ENCODE measurements at regions not wholly inside any gene's neighbourhood (a gene's known extent, or its start where the extent isn't known, plus 50 kb on each side); places are given as distances from the start of the nearest gene placed in this dataset.

DNA sequence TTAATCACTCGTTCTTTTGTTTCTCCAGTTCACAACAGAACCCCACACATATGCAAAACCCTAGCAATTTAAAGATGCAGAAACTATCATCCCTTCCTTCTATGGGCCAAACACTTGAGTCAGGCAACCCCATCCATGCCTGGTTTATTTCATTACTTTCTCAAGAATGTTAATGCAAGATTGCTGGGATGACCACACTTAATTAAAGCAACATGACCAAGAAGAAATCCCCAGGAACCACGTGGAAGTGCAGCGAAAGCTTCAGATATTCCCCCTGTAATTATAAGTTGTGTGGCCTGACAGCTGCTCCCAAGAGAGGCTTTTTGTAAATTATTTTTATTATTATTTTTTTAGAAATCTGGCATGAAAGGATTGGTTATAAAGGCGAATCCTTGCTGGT is 246.2 kb upstream of the ID2 start:
- no peak overlapping the region for H3K4me3 ChIP-seq (replicated peaks in 1 of 2; ENCODE audit: low read depth in 2 of 2, low read length in 2 of 2)
- TF ChIP-seq, protein P1, sequence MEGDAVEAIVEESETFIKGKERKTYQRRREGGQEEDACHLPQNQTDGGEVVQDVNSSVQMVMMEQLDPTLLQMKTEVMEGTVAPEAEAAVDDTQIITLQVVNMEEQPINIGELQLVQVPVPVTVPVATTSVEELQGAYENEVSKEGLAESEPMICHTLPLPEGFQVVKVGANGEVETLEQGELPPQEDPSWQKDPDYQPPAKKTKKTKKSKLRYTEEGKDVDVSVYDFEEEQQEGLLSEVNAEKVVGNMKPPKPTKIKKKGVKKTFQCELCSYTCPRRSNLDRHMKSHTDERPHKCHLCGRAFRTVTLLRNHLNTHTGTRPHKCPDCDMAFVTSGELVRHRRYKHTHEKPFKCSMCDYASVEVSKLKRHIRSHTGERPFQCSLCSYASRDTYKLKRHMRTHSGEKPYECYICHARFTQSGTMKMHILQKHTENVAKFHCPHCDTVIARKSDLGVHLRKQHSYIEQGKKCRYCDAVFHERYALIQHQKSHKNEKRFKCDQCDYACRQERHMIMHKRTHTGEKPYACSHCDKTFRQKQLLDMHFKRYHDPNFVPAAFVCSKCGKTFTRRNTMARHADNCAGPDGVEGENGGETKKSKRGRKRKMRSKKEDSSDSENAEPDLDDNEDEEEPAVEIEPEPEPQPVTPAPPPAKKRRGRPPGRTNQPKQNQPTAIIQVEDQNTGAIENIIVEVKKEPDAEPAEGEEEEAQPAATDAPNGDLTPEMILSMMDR (IDR thresholded peaks at IDR 0.05; ENCODE audit: low read depth, low read length): no peak
- no peak for DNase-seq (ENCODE audit: low read depth in 2 of 2)

DNA sequence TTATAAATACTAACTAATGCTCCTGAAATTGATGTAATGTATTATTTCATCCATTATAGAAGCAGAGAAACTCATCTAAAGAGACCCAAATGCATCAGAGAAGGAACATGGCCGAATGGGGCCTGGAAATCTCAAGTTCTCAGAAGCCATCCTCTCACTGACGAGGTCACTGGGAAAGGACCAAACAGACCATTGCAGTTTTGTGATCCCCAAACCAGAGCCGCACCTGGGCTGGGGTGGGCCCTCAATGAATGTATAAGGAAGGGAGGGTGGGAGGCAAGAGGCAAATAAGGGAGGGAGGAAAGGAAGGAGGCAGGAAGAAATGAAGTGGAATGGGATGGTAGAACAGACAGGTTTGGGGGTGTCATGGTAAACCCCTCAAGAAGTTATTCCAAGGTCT is 245.3 kb upstream of the ID2 start:
- DNase-seq (ENCODE audit: low read depth in 2 of 2): no peak
- H3K4me3 ChIP-seq (replicated peaks in 1 of 2; ENCODE audit: low read depth in 2 of 2, low read length in 2 of 2): no peak overlapping the region
- TF ChIP-seq, protein P1 (IDR thresholded peaks at IDR 0.05; ENCODE audit: low read depth, low read length): no peak

DNA sequence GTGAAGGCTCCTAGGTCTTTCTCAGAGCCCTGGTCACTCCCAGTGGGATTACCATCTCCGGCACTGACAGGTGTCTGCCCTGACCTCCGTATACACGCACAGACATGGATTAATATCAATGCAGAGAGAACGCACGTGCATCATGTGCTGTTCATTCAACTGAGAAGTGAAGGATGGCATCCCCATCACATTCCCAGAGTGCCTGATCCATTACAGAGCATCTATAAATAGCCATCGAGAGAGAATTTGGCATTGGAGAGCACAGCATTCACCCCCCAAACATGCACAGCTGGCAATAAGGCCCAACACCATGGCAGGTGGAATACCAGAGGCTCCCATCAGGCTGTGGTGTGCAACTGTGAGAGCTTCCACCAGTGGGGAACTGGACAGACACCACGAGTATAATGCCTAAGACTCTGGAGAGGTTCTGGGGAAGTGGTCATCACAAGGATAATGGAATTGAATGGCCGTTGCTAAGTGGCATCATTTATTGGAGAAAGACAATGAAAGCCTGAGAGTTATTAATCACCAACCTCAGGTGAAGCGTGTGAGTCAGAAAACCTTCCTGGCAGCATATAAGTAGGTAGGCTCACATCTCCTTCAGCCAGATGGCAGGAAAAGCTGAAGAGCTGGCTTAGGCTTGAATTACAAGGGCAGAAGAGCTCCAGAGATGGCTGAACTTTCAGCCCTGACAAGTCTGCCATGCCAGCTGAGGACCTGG is 244.5 kb upstream of the ID2 start:
- H3K4me3 ChIP-seq (replicated peaks in 1 of 2; ENCODE audit: low read depth in 2 of 2, low read length in 2 of 2): no peak overlapping the region
- TF ChIP-seq, protein P1 (IDR thresholded peaks at IDR 0.05; ENCODE audit: low read depth, low read length): no peak
- no peak for DNase-seq (ENCODE audit: low read depth in 2 of 2)

DNA sequence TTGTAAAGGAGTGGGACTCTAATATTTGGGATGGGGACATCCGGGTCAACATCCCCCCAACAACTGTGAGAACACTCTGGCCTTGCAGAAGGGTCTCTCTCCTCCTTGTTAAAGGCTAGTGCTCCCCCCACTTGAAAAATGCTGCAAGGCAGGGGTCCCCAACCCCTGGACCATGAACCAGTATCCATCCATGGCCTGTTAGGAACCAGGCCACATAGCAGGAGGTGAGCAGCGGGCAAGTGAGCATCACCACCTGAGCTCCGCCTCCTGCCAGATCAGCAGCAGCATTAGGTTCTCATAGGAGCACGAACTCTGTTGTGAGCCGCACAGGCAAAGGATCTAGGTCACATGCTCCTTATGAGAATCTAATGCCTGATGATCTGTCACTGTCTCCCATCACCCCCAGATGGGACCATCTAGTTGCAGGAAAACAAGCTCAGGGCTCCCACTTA is 243.9 kb upstream of the ID2 start:
- no peak overlapping the region for H3K4me3 ChIP-seq (replicated peaks in 1 of 2; ENCODE audit: low read depth in 2 of 2, low read length in 2 of 2)
- TF ChIP-seq, protein P1 (IDR thresholded peaks at IDR 0.05; ENCODE audit: low read depth, low read length): no peak
- no peak for DNase-seq (ENCODE audit: low read depth in 2 of 2)

DNA sequence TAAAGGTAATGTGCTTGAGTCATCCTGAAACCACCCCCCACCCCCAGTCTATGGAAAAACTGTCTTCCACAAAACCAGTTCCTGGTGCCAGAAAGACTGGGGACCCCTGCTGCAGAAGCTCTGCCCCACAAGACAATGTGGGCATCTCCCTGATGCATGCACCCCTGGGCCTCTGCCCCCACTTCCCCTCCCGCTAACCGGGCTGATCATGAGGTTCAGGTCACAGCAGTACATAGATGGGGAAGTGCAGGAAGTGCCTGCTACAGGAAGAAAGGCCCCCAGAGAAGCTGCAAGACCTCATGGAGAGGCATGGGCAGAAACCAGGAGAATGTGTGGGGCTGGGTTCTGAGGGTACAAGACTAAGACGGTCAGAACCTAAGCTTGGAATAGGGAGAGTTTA is 243.4 kb upstream of the ID2 start:
- no peak for DNase-seq (ENCODE audit: low read depth in 2 of 2)
- no peak overlapping the region for H3K4me3 ChIP-seq (replicated peaks in 1 of 2; ENCODE audit: low read depth in 2 of 2, low read length in 2 of 2)
- TF ChIP-seq, protein P1 (IDR thresholded peaks at IDR 0.05; ENCODE audit: low read depth, low read length): no peak

DNA sequence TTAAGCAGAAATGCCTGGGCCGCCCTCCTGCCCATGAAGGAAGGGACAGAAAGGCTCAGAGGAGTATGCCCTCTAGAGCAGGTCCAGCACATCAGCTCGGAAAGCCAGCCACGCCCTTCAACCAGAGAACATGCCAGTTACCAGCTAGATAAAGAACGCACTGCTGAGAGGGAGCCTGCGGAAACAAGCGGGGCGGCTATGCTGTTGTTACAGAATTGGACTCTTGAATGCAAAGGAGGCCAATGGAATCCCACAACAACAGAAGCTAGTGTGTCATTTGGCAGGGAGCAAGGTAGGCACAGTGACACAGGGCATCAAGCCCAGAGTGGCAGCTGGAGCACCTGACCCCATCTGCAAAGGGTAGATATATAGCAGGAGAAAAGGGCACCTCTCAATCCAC is 242.9 kb upstream of the ID2 start:
- TF ChIP-seq, protein P1 (IDR thresholded peaks at IDR 0.05; ENCODE audit: low read depth, low read length): no peak
- H3K4me3 ChIP-seq (replicated peaks in 1 of 2; ENCODE audit: low read depth in 2 of 2, low read length in 2 of 2): no peak overlapping the region
- no peak for DNase-seq (ENCODE audit: low read depth in 2 of 2)
